SK-N-SH (cell line): ENCODE measurements at regions not wholly inside any gene's neighbourhood (a gene's known extent, or its start where the extent isn't known, plus 50 kb on each side); places are given as distances from the start of the nearest gene placed in this dataset.
"Not testable (repeated sequence)": the region's sequence is repeated elsewhere in the genome, so short reads cannot be mapped to it uniquely, and the experiment has no call there.

ENCODE experiments used
- CTCF ChIA-PET: fragments of 300-600, 350-600 bp; formaldehyde crosslinking; extraction: SDS; loops from one replicate; lab custom pipeline; 2021; lab: Yijun Ruan, JAX
- POLR2A ChIA-PET: fragments of 350-600 bp; sonication (Branson Sonifier 250); formaldehyde crosslinking; extraction: SDS; loops from one replicate; lab custom pipeline; 2020; ENCODE audit warnings: antibody characterized with exemption, inconsistent platforms; lab: Yijun Ruan, JAX
- DNase-seq: peaks from one replicate; pipeline ENCODE4 v3.0.0; 2012
- H2AFZ ChIP-seq: fragments of 200-600 bp; sonication (generic); 2 replicates; pipeline ENCODE4 v1.8.1; 2016; ENCODE audit warnings: antibody characterized with exemption, mild to moderate bottlenecking, low read depth
- H3F3A ChIP-seq: fragments of 200-600 bp; sonication (generic); replicated peaks from 2 replicates; pipeline ENCODE3; 2016; ENCODE audit warnings: antibody characterized with exemption, mild to moderate bottlenecking; ENCODE audit not compliant: insufficient read depth
- H3K27ac ChIP-seq, 2 experiments: fragments of 200-500 bp in 1 of 2; fragments of 200-600 bp in 1 of 2; sonication (Bioruptor generic) in 1 of 2; sonication (generic), shearing (Covaris generic) in 1 of 2; 2 replicates each; pipeline versions ENCODE4 v1.5.1 to v1.6.1; 2014 to 2016; ENCODE audit warnings: low read depth in 2 of 2, inconsistent platforms in 1 of 2, low read length in 1 of 2, mild to moderate bottlenecking in 1 of 2, mixed read lengths in 1 of 2
- H3K27me3 ChIP-seq: fragments of 200-600 bp; sonication (generic), shearing (Covaris generic); 2 replicates; pipeline ENCODE4 v1.6.1; 2016; ENCODE audit warnings: mixed run types; ENCODE audit not compliant: insufficient read depth
- H3K36me3 ChIP-seq, 2 experiments: fragments of 200-500 bp in 1 of 2; fragments of 200-600 bp in 1 of 2; sonication (Bioruptor generic) in 1 of 2; sonication (generic) in 1 of 2; replicated peaks in 1 of 2; 2 replicates each; pipeline versions ENCODE3 to v1.5.1; 2014 to 2016; ENCODE audit warnings: low read length in 1 of 2, mild to moderate bottlenecking in 1 of 2; ENCODE audit not compliant: insufficient read depth in 2 of 2, control insufficient read depth in 1 of 2
- H3K4me1 ChIP-seq, 2 experiments: fragments of 200-500 bp in 1 of 2; fragments of 200-600 bp in 1 of 2; sonication (Bioruptor generic) in 1 of 2; sonication (generic), shearing (Covaris generic) in 1 of 2; 2 replicates each; pipeline versions ENCODE4 v1.5.1 to v1.6.1; 2014 to 2016; ENCODE audit warnings: low read depth in 1 of 2, low read length in 1 of 2, mixed run types in 1 of 2; ENCODE audit not compliant: insufficient read depth in 2 of 2, control insufficient read depth in 1 of 2
- H3K4me2 ChIP-seq: fragments of 200-600 bp; sonication (generic), shearing (Covaris generic); 2 replicates; pipeline ENCODE4 v1.6.1; 2017; ENCODE audit warnings: mixed run types
- H3K4me3 ChIP-seq, 2 experiments: fragments of 200-500 bp in 1 of 2; fragments of 200-600 bp in 1 of 2; sonication (Bioruptor generic) in 1 of 2; sonication (generic), shearing (Covaris generic) in 1 of 2; 2 replicates each; pipeline versions ENCODE4 v1.5.1 to v1.8.1; 2014 to 2016; ENCODE audit warnings: low read depth in 2 of 2, inconsistent platforms in 1 of 2, low read length in 1 of 2, mild to moderate bottlenecking in 1 of 2, mixed read lengths in 1 of 2, moderate library complexity in 1 of 2
- H3K79me2 ChIP-seq: fragments of 200-600 bp; sonication (generic); 2 replicates; pipeline ENCODE4 v1.8.1; 2017; ENCODE audit warnings: mild to moderate bottlenecking; ENCODE audit not compliant: insufficient read depth
- H3K9ac ChIP-seq: fragments of 200-600 bp; sonication (generic); 2 replicates; pipeline ENCODE4 v1.6.1; 2017; ENCODE audit warnings: mixed run types
- H3K9me2 ChIP-seq: fragments of 200-600 bp; sonication (generic); 2 replicates; pipeline ENCODE4 v1.6.1; 2017; ENCODE audit warnings: mixed run types
- H3K9me3 ChIP-seq: fragments of 200-600 bp; sonication (generic); 2 replicates; pipeline ENCODE4 v1.6.1; 2017; ENCODE audit warnings: mixed run types, mild to moderate bottlenecking, moderate library complexity
- H4K20me1 ChIP-seq: fragments of 200-600 bp; sonication (generic); 2 replicates; pipeline ENCODE4 v1.6.1; 2017; ENCODE audit warnings: mild to moderate bottlenecking, mixed run types; ENCODE audit not compliant: insufficient read depth
- CHD2 ChIP-seq: fragments of 150-350 bp; IDR thresholded peaks from 2 replicates; pipeline ENCODE4 v1.6.1; 2018; ENCODE audit warnings: low read length; ENCODE audit not compliant: partially characterized antibody
- FOSL2 ChIP-seq: IDR thresholded peaks from 2 replicates; pipeline ENCODE4 v1.4.0; 2012; ENCODE audit warnings: low read depth, mild to moderate bottlenecking, moderate library complexity, borderline replicate concordance
- FOXM1 ChIP-seq: IDR thresholded peaks from 2 replicates; pipeline ENCODE4 v1.4.0; 2012; ENCODE audit warnings: low read depth, mild to moderate bottlenecking
- GATA2 ChIP-seq: sonication (generic); formaldehyde crosslinking; IDR thresholded peaks from 2 replicates; pipeline ENCODE4 v1.5.0; 2020; ENCODE audit warnings: mild to moderate bottlenecking, missing genetic modification reagents
- MAX ChIP-seq: IDR thresholded peaks from 2 replicates; pipeline ENCODE4 v1.4.0; 2012; ENCODE audit warnings: low read depth
- MXI1 ChIP-seq: IDR thresholded peaks from 2 replicates; pipeline ENCODE4 v1.6.1; 2012; ENCODE audit warnings: mild to moderate bottlenecking, low read depth, low read length, improper control_type of control experiment
- NFIC ChIP-seq: IDR thresholded peaks from 2 replicates; pipeline ENCODE4 v1.4.0; 2012; ENCODE audit warnings: borderline replicate concordance
- NRF1 ChIP-seq: IDR thresholded peaks from 2 replicates; pipeline ENCODE4 v1.6.1; 2012; ENCODE audit warnings: low read depth, mild to moderate bottlenecking, low read length
- POLR2AphosphoS5 ChIP-seq: IDR thresholded peaks from 2 replicates; pipeline ENCODE4 v1.6.1; 2012; ENCODE audit warnings: low read depth, low read length
- RCOR1 ChIP-seq: fragments of 150-350 bp; IDR thresholded peaks from 2 replicates; pipeline ENCODE4 v1.6.1; 2017; ENCODE audit warnings: antibody characterized with exemption, low read length
- SIN3A ChIP-seq: IDR thresholded peaks from 2 replicates; pipeline ENCODE4 v1.6.1; 2012; ENCODE audit warnings: low read depth, mild to moderate bottlenecking, low read length, moderate library complexity, borderline replicate concordance
- SMC3 ChIP-seq: IDR thresholded peaks from 2 replicates; pipeline ENCODE4 v1.6.1; 2012; ENCODE audit warnings: low read depth, low read length, improper control_type of control experiment
- TCF12 ChIP-seq: IDR thresholded peaks from 2 replicates; pipeline ENCODE4 v1.4.0; 2012
- USF1 ChIP-seq: IDR thresholded peaks from 2 replicates; pipeline ENCODE4 v1.4.0; 2012; ENCODE audit warnings: low read depth, borderline replicate concordance
- USF2 ChIP-seq: fragments of 150-350 bp; IDR thresholded peaks from 2 replicates; pipeline ENCODE4 v1.6.1; 2017; ENCODE audit warnings: antibody characterized with exemption, low read length, low read depth, borderline replicate concordance
- YY1 ChIP-seq: IDR thresholded peaks from 2 replicates; pipeline ENCODE4 v1.4.0; 2012; ENCODE audit warnings: low read depth, mild to moderate bottlenecking
- ZBTB33 ChIP-seq: IDR thresholded peaks from 2 replicates; pipeline ENCODE4 v1.4.0; 2012; ENCODE audit warnings: low read depth, borderline replicate concordance
- WGBS: methylation state at CpG from one replicate; pipeline ENCODE4 v1.1.6; 2017; ENCODE audit warnings: low lambda C conversion rate; 5-methylcytosine and 5-hydroxymethylcytosine counted together

GRCh38 chr13:78540058-78540457 is 63.3 kb downstream of the POU4F1 start:
- no peak overlapping the region for H3K9ac ChIP-seq
- no peak overlapping the region for H3K27ac ChIP-seq
- no peaks in the 10 kb centered on the region for H4K20me1 ChIP-seq
- POLR2A ChIA-PET, result no interaction called here
- H3K4me3 ChIP-seq, result no peak overlapping the region
- 29% methylated on average over 2 of the region's 2 CpGs for WGBS
- TF ChIP-seq POLR2AphosphoS5, result no peak
- TF ChIP-seq USF2, result no peak
- TF ChIP-seq USF1, result no peak
- TF ChIP-seq, all 33 proteins: peak for 0
- no peak overlapping the region for H2AFZ ChIP-seq
- H3K27me3 ChIP-seq, result no peaks in the 10 kb centered on the region
- H3K9me3 ChIP-seq, result no peaks in the 10 kb centered on the region
- no peaks in the 10 kb centered on the region for H3F3A ChIP-seq
- no peaks in the 10 kb centered on the region for H3K36me3 ChIP-seq
- no peak overlapping the region for H3K4me2 ChIP-seq
- CTCF ChIA-PET, result no interaction called here
- H3K4me1 ChIP-seq, result no peaks in the 10 kb centered on the region
- no peak for DNase-seq
- H3K9me2 ChIP-seq, result no peaks in the 10 kb centered on the region
- H3K79me2 ChIP-seq, result no peaks in the 10 kb centered on the region

- H3K9ac ChIP-seq, H3K9me3 ChIP-seq, CTCF ChIA-PET, H3K4me2 ChIP-seq, H4K20me1 ChIP-seq, DNase-seq, H3K27ac ChIP-seq, H3K4me3 ChIP-seq, H3F3A ChIP-seq, POLR2A ChIA-PET, H3K9me2 ChIP-seq, H3K36me3 ChIP-seq, H2AFZ ChIP-seq, H3K4me1 ChIP-seq, H3K27me3 ChIP-seq, H3K79me2 ChIP-seq: not testable (repeated sequence)
- WGBS, result 11% methylated on average over 4 of the region's 8 CpGs
Observed at GRCh38 chr13:78526044-78526443, 77.3 kb downstream of the POU4F1 start.

- no peaks in the 10 kb centered on the region for H3F3A ChIP-seq
- H3K4me2 ChIP-seq, result no peak overlapping the region
- no peak overlapping the region for H3K9ac ChIP-seq
- no peaks in the 10 kb centered on the region for H3K36me3 ChIP-seq
- POLR2A ChIA-PET, result no interaction called here
- CTCF ChIA-PET, result no interaction called here
- H3K79me2 ChIP-seq, result no peaks in the 10 kb centered on the region
- 0% methylated on average over 1 of the region's 1 CpG for WGBS
- H3K4me1 ChIP-seq, result no peaks in the 10 kb centered on the region; a peak in 1 of 4 replicates
- no peak overlapping the region for H3K4me3 ChIP-seq
- H3K27me3 ChIP-seq, result no peaks in the 10 kb centered on the region
- no peaks in the 10 kb centered on the region for H3K9me3 ChIP-seq
- no peaks in the 10 kb centered on the region for H3K9me2 ChIP-seq
- H2AFZ ChIP-seq, result no peak overlapping the region
- no peak overlapping the region for H3K27ac ChIP-seq
- no peak for TF ChIP-seq TCF12
- no peak for TF ChIP-seq FOSL2
- no peak for TF ChIP-seq GATA2 (CRISPR knock-in tag)
- TF ChIP-seq RCOR1, result no peak
- TF ChIP-seq YY1, result no peak
- TF ChIP-seq CHD2, result no peak
- TF ChIP-seq FOXM1, result no peak
- no peak for TF ChIP-seq SMC3
- no peak for TF ChIP-seq POLR2AphosphoS5
- TF ChIP-seq MXI1, result no peak
- no peak for TF ChIP-seq NFIC
- no peak for TF ChIP-seq MAX
- TF ChIP-seq SIN3A, result no peak
- TF ChIP-seq ZBTB33, result no peak
- TF ChIP-seq NRF1, result no peak
- no peaks in the 10 kb centered on the region for H4K20me1 ChIP-seq
- DNase-seq, result no peak
Observed at GRCh38 chr13:78524936-78525335, 78.4 kb downstream of the POU4F1 start.
